K562 (cell line): ENCODE measurements at regions not wholly inside any gene's neighbourhood (a gene's known extent, or its start where the extent isn't known, plus 50 kb on each side); places are given as distances from the start of the nearest gene placed in this dataset.

Source experiments
- ATAC-seq: fragments of 200-7000 bp; cut with Tn5 transposase; 3 replicates; pipeline ENCODE4 v1.9.1; 2020; ENCODE audit warnings: moderate library complexity
- BruUV-seq: library from RNA; stranded (reverse); fragments of 400-500 nt; replicated peaks from 2 replicates; lab custom pipeline; 2021; lab: Mats Ljungman, UMichigan
- CTCF ChIA-PET: fragments of 300-600 bp; formaldehyde crosslinking; extraction: SDS; loops from one replicate; lab custom pipeline; 2021; ENCODE audit warnings: low intra/inter-chr PET ratio; lab: Yijun Ruan, JAX
- POLR2A ChIA-PET: fragments of 300-600, 350-650 bp; sonication (Branson Sonifier 250); formaldehyde crosslinking; extraction: SDS; loops from one replicate; lab custom pipeline; 2021; ENCODE audit warnings: antibody characterized with exemption, inconsistent platforms; lab: Yijun Ruan, JAX
- DNase-seq, 4 experiments: peaks; one replicate each; pipeline versions ENCODE4 v3.0.0 to v3.0.0-alpha.2; 2011 to 2018; ENCODE audit warnings: low spot score in 3 of 4, mixed read lengths in 3 of 4; ENCODE audit errors: extremely low read depth in 1 of 4
- FAIRE-seq: peaks from 2 replicates; lab custom pipeline; 2011; peaks lifted over from hg19 to GRCh38; lab: Jason Lieb, UNC
- H2AFZ ChIP-seq: 2 replicates; pipeline ENCODE4 v1.6.0; 2011; ENCODE audit warnings: low read depth, low read length, control low read depth, inconsistent platforms
- H3K27ac ChIP-seq: fragments of 200-600 bp; 3 replicates; pipeline ENCODE4 v1.8.0; 2011; ENCODE audit warnings: low read depth, mild to moderate bottlenecking, control low read depth, inconsistent platforms, low read length, moderate library complexity, mixed read lengths; ENCODE audit errors: extremely low read depth
- H3K27me3 ChIP-seq, 2 experiments: fragments of 300-600 bp in 1 of 2; 2 replicates in 1 of 2; 3 replicates in 1 of 2; pipeline versions ENCODE4 v1.6.0 to v1.8.0; 2011; ENCODE audit warnings: inconsistent platforms in 2 of 2, low read length in 2 of 2, mild to moderate bottlenecking in 1 of 2, mixed read lengths in 1 of 2, moderate library complexity in 1 of 2; ENCODE audit not compliant: control insufficient read depth in 2 of 2, insufficient read depth in 2 of 2
- H3K36me3 ChIP-seq: fragments of 300-600 bp; 3 replicates; pipeline ENCODE4 v1.8.0; 2011; ENCODE audit warnings: mild to moderate bottlenecking, low read length, inconsistent platforms; ENCODE audit not compliant: control insufficient read depth, insufficient read depth
- H3K4me1 ChIP-seq, 2 experiments: fragments of 200-600 bp in 1 of 2; replicated peaks in 1 of 2; 2 replicates in 1 of 2; 3 replicates in 1 of 2; pipeline versions ENCODE4 v1.5.1 to v1.8.0; 2011; ENCODE audit warnings: inconsistent platforms in 2 of 2, low read length in 2 of 2, mild to moderate bottlenecking in 1 of 2, mixed read lengths in 1 of 2, moderate library complexity in 1 of 2; ENCODE audit not compliant: control insufficient read depth in 2 of 2, insufficient read depth in 2 of 2
- H3K4me2 ChIP-seq: 2 replicates; pipeline ENCODE4 v1.6.1; 2011; ENCODE audit warnings: low read length, control low read depth, inconsistent platforms, mixed read lengths; ENCODE audit not compliant: insufficient read depth
- H3K4me3 ChIP-seq: fragments of 200-600 bp; sonication (generic), shearing (Covaris generic); 2 replicates; pipeline ENCODE4 v1.5.1; 2016; ENCODE audit warnings: control low read depth, inconsistent platforms
- H3K79me2 ChIP-seq: fragments of 200-600 bp; 3 replicates; pipeline ENCODE4 v1.8.0; 2011; ENCODE audit warnings: low read length, inconsistent platforms; ENCODE audit not compliant: control insufficient read depth, insufficient read depth
- H3K9ac ChIP-seq, 2 experiments: 2 replicates each; pipeline versions ENCODE4 v1.6.0 to v1.6.1; 2011; ENCODE audit warnings: low read depth in 2 of 2, low read length in 2 of 2, control low read depth in 1 of 2, inconsistent platforms in 1 of 2, mild to moderate bottlenecking in 1 of 2, mixed read lengths in 1 of 2; ENCODE audit not compliant: insufficient read depth in 1 of 2
- H3K9me1 ChIP-seq: one replicate; pipeline ENCODE4 v1.6.0; 2011; ENCODE audit warnings: inconsistent platforms, mild to moderate bottlenecking, low read length, moderate library complexity; ENCODE audit not compliant: control insufficient read depth, insufficient read depth
- H3K9me3 ChIP-seq: replicated peaks from 2 replicates; pipeline ENCODE4 v1.5.1; 2011; ENCODE audit warnings: low read depth, low read length, inconsistent platforms; ENCODE audit not compliant: control insufficient read depth, insufficient read depth
- H4K20me1 ChIP-seq: replicated peaks from 2 replicates; pipeline ENCODE4 v1.6.1; 2011; ENCODE audit warnings: low read length, inconsistent platforms, mixed read lengths; ENCODE audit not compliant: control insufficient read depth, insufficient read depth
- CEBPG ChIP-seq, 3 experiments: fragments of 200-800 bp in 1 of 3; sonication (Bioruptor generic) in 1 of 3; sonication (generic) in 1 of 3; formaldehyde crosslinking in 1 of 3; IDR thresholded peaks in 2 of 3; conservative IDR thresholded peaks in 1 of 3; 2 replicates each; pipeline versions ENCODE4 v1.6.1 to v1.8.0; 2016 to 2022; ENCODE audit warnings: missing compliant biosample characterization in 2 of 3, missing genetic modification characterization in 2 of 3, mild to moderate bottlenecking in 1 of 3, missing genetic modification reagents in 1 of 3
- HMG20A ChIP-seq: fragments of 450-650 bp; formaldehyde crosslinking; conservative IDR thresholded peaks from 2 replicates; pipeline ENCODE4 v1.4.0; 2020; ENCODE audit warnings: mild to moderate bottlenecking, mixed read lengths
- HNRNPK ChIP-seq: fragments of 200-400 bp; formaldehyde crosslinking; IDR thresholded peaks from one replicate; pipeline ENCODE4 v1.6.1; 2018; ENCODE audit warnings: mild to moderate bottlenecking, low read depth, low read length; ENCODE audit not compliant: poor library complexity, severe bottlenecking
- SUPT5H ChIP-seq: fragments of 450-650 bp; IDR thresholded peaks from 2 replicates; pipeline ENCODE4 v1.6.1; 2016
- TFAM ChIP-seq: fragments of 250-450 bp; sonication (Bioruptor Pico); conservative IDR thresholded peaks from 2 replicates; pipeline ENCODE4 v1.5.0; 2021; ENCODE audit warnings: mild to moderate bottlenecking, moderate library complexity
- THRAP3 ChIP-seq: fragments of 450-650 bp; IDR thresholded peaks from 2 replicates; pipeline ENCODE4 v1.6.1; 2016; ENCODE audit warnings: mild to moderate bottlenecking, inconsistent platforms, borderline replicate concordance
- ZBTB8A ChIP-seq: fragments of 450-650 bp; IDR thresholded peaks from 2 replicates; pipeline ENCODE4 v1.6.1; 2018; ENCODE audit warnings: mild to moderate bottlenecking, moderate library complexity; ENCODE audit not compliant: partially characterized antibody
- ZFPM2 ChIP-seq: fragments of 250-450 bp; sonication (Bioruptor Pico); IDR thresholded peaks from 2 replicates; pipeline ENCODE4 v1.5.1; 2022; ENCODE audit warnings: mild to moderate bottlenecking
- WGBS: fragments of 100-300 bp; shearing (Covaris generic); methylation state at CpG from one replicate; pipeline ENCODE4 v1.1.6; 2016; ENCODE audit warnings: low coverage, mixed read lengths; ENCODE audit not compliant: insufficient coverage; ENCODE audit errors: missing lambda C conversion rate; 5-methylcytosine and 5-hydroxymethylcytosine counted together
- in situ Hi-C: fragments of 300-500 bp; cut with MboI; formaldehyde crosslinking; loops from 4 replicates; pipeline ENCODE4 v1.15.0; 2018; ENCODE audit warnings: inconsistent platforms, mixed read lengths
- intact Hi-C: fragments of 100-400 bp; cut with micrococcal nuclease; formaldehyde crosslinking; loops from 2 replicates; pipeline ENCODE4 v1.14.2; 2022
- TF ChIP-seq, protein P1 (sequence below): fragments of 450-650 bp; IDR thresholded peaks from one replicate; pipeline ENCODE4 v1.6.1; 2018; ENCODE audit warnings: mild to moderate bottlenecking, moderate library complexity; ENCODE audit not compliant: partially characterized antibody
- TF ChIP-seq, protein P2 (sequence below): fragments of 450-650 bp; IDR thresholded peaks from 2 replicates; pipeline ENCODE4 v1.6.1; 2016; ENCODE audit warnings: mild to moderate bottlenecking

DNA sequence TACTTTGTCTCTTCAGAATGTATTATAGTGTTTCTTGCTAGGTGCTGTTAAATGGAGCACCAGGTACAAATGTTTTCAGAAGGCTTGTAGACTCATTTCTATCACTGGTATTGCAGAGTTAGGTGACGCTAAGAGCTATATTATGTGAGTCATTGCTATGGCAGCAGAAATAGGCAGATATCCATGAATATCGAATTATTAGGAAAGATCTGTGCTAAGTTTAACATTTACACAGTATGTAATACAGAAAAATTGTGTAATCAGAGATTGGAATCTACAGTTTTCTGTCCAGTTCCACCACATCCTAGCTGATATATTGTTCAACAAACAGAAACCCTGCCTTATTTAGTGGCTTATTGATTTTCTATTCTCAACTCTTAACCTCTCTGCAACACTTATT lies 1025.5 kb downstream of the STIM2 start:
- intact Hi-C loops: no loop called here
- POLR2A ChIA-PET: no interaction called here
- TF ChIP-seq THRAP3: no peak
- TF ChIP-seq TFAM (CRISPR knock-in tag): no peak
- TF ChIP-seq, protein P1, sequence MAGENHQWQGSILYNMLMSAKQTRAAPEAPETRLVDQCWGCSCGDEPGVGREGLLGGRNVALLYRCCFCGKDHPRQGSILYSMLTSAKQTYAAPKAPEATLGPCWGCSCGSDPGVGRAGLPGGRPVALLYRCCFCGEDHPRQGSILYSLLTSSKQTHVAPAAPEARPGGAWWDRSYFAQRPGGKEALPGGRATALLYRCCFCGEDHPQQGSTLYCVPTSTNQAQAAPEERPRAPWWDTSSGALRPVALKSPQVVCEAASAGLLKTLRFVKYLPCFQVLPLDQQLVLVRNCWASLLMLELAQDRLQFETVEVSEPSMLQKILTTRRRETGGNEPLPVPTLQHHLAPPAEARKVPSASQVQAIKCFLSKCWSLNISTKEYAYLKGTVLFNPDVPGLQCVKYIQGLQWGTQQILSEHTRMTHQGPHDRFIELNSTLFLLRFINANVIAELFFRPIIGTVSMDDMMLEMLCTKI: no peak
- TF ChIP-seq HMG20A (CRISPR knock-in tag): no peak
- TF ChIP-seq HNRNPK: no peak
- TF ChIP-seq SUPT5H: no peak
- TF ChIP-seq, protein P2, sequence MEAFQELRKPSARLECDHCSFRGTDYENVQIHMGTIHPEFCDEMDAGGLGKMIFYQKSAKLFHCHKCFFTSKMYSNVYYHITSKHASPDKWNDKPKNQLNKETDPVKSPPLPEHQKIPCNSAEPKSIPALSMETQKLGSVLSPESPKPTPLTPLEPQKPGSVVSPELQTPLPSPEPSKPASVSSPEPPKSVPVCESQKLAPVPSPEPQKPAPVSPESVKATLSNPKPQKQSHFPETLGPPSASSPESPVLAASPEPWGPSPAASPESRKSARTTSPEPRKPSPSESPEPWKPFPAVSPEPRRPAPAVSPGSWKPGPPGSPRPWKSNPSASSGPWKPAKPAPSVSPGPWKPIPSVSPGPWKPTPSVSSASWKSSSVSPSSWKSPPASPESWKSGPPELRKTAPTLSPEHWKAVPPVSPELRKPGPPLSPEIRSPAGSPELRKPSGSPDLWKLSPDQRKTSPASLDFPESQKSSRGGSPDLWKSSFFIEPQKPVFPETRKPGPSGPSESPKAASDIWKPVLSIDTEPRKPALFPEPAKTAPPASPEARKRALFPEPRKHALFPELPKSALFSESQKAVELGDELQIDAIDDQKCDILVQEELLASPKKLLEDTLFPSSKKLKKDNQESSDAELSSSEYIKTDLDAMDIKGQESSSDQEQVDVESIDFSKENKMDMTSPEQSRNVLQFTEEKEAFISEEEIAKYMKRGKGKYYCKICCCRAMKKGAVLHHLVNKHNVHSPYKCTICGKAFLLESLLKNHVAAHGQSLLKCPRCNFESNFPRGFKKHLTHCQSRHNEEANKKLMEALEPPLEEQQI: no peak
- no peak for TF ChIP-seq CEBPG (CRISPR knock-in tag; IDR thresholded peaks at IDR 0.05)
- no peak for TF ChIP-seq CEBPG (tag; conservative IDR thresholded peaks at IDR 0.05 in 1 of 2, IDR thresholded peaks at IDR 0.05 in 1 of 2)
- TF ChIP-seq ZFPM2 (CRISPR knock-in tag): no peak
- TF ChIP-seq ZBTB8A: no peak
- in situ Hi-C loops: no loop called here
- H3K4me1 ChIP-seq: no peaks in the 10 kb centered on the region
- H3K27ac ChIP-seq: no peak overlapping the region
- no peak overlapping the region for H2AFZ ChIP-seq
- no peak overlapping the region for H3K9ac ChIP-seq
- DNase-seq (no peak), FAIRE-seq (no peak), ATAC-seq (no peak)
- no peaks in the 10 kb centered on the region for H3K9me3 ChIP-seq
- H3K9me1 ChIP-seq: no peaks in the 10 kb centered on the region
- no peak overlapping the region for H3K4me2 ChIP-seq
- H3K36me3 ChIP-seq: no peaks in the 10 kb centered on the region
- H3K79me2 ChIP-seq: no peaks in the 10 kb centered on the region
- H4K20me1 ChIP-seq: no peaks in the 10 kb centered on the region
- CTCF ChIA-PET: no interaction called here
- no peaks in the 10 kb centered on the region for H3K27me3 ChIP-seq
- BruUV-seq: no TSS peak
- no peak overlapping the region for H3K4me3 ChIP-seq
- 0% methylated on average over 2 of the region's 2 CpGs for WGBS
